Kidney (tissue), 13 donors: ENCODE measurements at regions not wholly inside any gene's neighbourhood (a gene's known extent, or its start where the extent isn't known, plus 50 kb on each side); places are given as distances from the start of the nearest gene placed in this dataset.

ENCODE experiments used
- DNase-seq, 5 donors: peaks; one replicate each; pipeline ENCODE4 v3.0.0-alpha.2; 2013 to 2020
- FAIRE-seq: peaks from 2 replicates; lab custom pipeline; 2012; peaks lifted over from hg19 to GRCh38; lab: Jason Lieb, UNC
- H3K27ac ChIP-seq, 2 donors: one replicate each; pipeline ENCODE4 v1.7.0; 2013; ENCODE audit warnings: low read depth in 2 of 2, low read length in 2 of 2, inconsistent platforms in 1 of 2
- H3K27me3 ChIP-seq: one replicate; pipeline ENCODE4 v1.7.1; 2013; ENCODE audit warnings: low read length, inconsistent platforms; ENCODE audit not compliant: control insufficient read depth, insufficient read depth
- H3K36me3 ChIP-seq, 3 donors: one replicate each; pipeline versions ENCODE4 v1.7.0 to v1.7.1; 2013; ENCODE audit warnings: low read length in 3 of 3, control low read depth in 1 of 3, inconsistent platforms in 1 of 3; ENCODE audit not compliant: insufficient read depth in 3 of 3, control insufficient read depth in 2 of 3
- H3K4me1 ChIP-seq, 3 donors: one replicate each; pipeline versions ENCODE4 v1.7.0 to v1.7.1; 2013; ENCODE audit warnings: low read length in 3 of 3, inconsistent platforms in 1 of 3, low read depth in 1 of 3; ENCODE audit not compliant: control insufficient read depth in 2 of 3, insufficient read depth in 2 of 3
- H3K4me3 ChIP-seq, 3 donors: one replicate each; pipeline versions ENCODE4 v1.7.0 to v1.8.1; 2013; ENCODE audit warnings: low read length in 3 of 3, control low read depth in 1 of 3, inconsistent platforms in 1 of 3
- H3K9ac ChIP-seq, 3 donors: one replicate each; pipeline versions ENCODE4 v1.7.0 to v1.7.1; 2013; ENCODE audit warnings: low read length in 3 of 3, control low read depth in 1 of 3, inconsistent platforms in 1 of 3
- H3K9me3 ChIP-seq, 3 donors: one replicate each; pipeline versions ENCODE4 v1.7.0 to v1.7.1; 2013; ENCODE audit warnings: low read length in 3 of 3, control low read depth in 1 of 3, inconsistent platforms in 1 of 3; ENCODE audit not compliant: control insufficient read depth in 2 of 3, insufficient read depth in 1 of 3
- CTCF ChIP-seq: IDR thresholded peaks from 3 replicates; pipeline ENCODE4 v1.5.1; 2012; ENCODE audit warnings: mild to moderate bottlenecking, moderate library complexity, borderline replicate concordance; ENCODE audit not compliant: insufficient read depth; ENCODE audit errors: extremely low read depth
- intact Hi-C: fragments of 100-400 bp; cut with DNase I; formaldehyde crosslinking; loops from one replicate; pipeline ENCODE4 v1.11.1; 2022
- donor health status: control.
- donor health status: control.
- donor health status: control.
- donor health status: control.
- donor health status: control.
- donor health status: DM: yes; HTN: yes; CAD: no.
- donor health status: Normal renal cell carcinoma (clear cell type).

GRCh38 chr9:74331607-74332006 is 165.5 kb upstream of the RORB start:
- intact Hi-C loops: no loop called here
- Histone ChIP-seq H3K36me3 (no peaks in the 10 kb centered on the region), H3K27me3 (no peaks in the 10 kb centered on the region), H3K9me3 (no peaks in the 10 kb centered on the region), H3K27ac (no peak overlapping the region), H3K4me1 (no peaks in the 10 kb centered on the region), H3K4me3 (no peak overlapping the region), H3K9ac (no peak overlapping the region)
- no peak for TF ChIP-seq CTCF
- FAIRE-seq (no peak), DNase-seq (no peak)

GRCh38 chr9:74333384-74334032 is 163.6 kb upstream of the RORB start:
- FAIRE-seq: no peak
- no peak for TF ChIP-seq CTCF
- H3K9ac ChIP-seq: no peak overlapping the region
- H3K27me3 ChIP-seq: no peaks in the 10 kb centered on the region
- no peak overlapping the region for H3K27ac ChIP-seq
- DNase-seq: no peak
- H3K4me3 ChIP-seq: no peak overlapping the region
- H3K4me1 ChIP-seq: no peaks in the 10 kb centered on the region
- intact Hi-C loops: no loop called here
- H3K36me3 ChIP-seq: no peaks in the 10 kb centered on the region
- no peaks in the 10 kb centered on the region for H3K9me3 ChIP-seq

GRCh38 chr9:74334271-74334670 is 162.9 kb upstream of the RORB start:
- no peaks in the 10 kb centered on the region for H3K36me3 ChIP-seq
- no peaks in the 10 kb centered on the region for H3K9me3 ChIP-seq
- intact Hi-C loops: no loop called here
- H3K27me3 ChIP-seq: no peaks in the 10 kb centered on the region
- no peak for DNase-seq
- no peaks in the 10 kb centered on the region for H3K4me1 ChIP-seq
- H3K4me3 ChIP-seq: no peak overlapping the region
- no peak for FAIRE-seq
- H3K9ac ChIP-seq: no peak overlapping the region
- no peak overlapping the region for H3K27ac ChIP-seq
- TF ChIP-seq CTCF: no peak

GRCh38 chr9:74336161-74336560 is 161.0 kb upstream of the RORB start:
- TF ChIP-seq CTCF: no peak
- no peaks in the 10 kb centered on the region for H3K27me3 ChIP-seq
- H3K27ac ChIP-seq: no peak overlapping the region
- DNase-seq (no peak), FAIRE-seq (no peak)
- H3K36me3 ChIP-seq: no peaks in the 10 kb centered on the region
- no peaks in the 10 kb centered on the region for H3K9me3 ChIP-seq
- H3K4me3 ChIP-seq: no peak overlapping the region
- intact Hi-C loops: no loop called here
- no peak overlapping the region for H3K9ac ChIP-seq
- no peaks in the 10 kb centered on the region for H3K4me1 ChIP-seq
